SU-DHL-6 (cell line): ENCODE measurements at regions not wholly inside any gene's neighbourhood (a gene's known extent, or its start where the extent isn't known, plus 50 kb on each side); places are given as distances from the start of the nearest gene placed in this dataset.

Experiments
- H2AFZ ChIP-seq: fragments of 200-600 bp; sonication (generic); 2 replicates; pipeline ENCODE4 v1.6.1; 2014; ENCODE audit warnings: low read depth, mild to moderate bottlenecking, moderate library complexity, mixed read lengths, antibody characterized with exemption, low read length; ENCODE audit not compliant: severe bottlenecking
- H3F3A ChIP-seq: fragments of 200-600 bp; shearing (Covaris generic); 2 replicates; pipeline ENCODE4 v1.6.0; 2016; ENCODE audit warnings: antibody characterized with exemption, mild to moderate bottlenecking; ENCODE audit not compliant: insufficient read depth
- H3K27ac ChIP-seq: fragments of 200-600 bp; sonication (generic); 2 replicates; pipeline ENCODE4 v1.5.1; 2016; ENCODE audit warnings: low read depth, mild to moderate bottlenecking, low read length, moderate library complexity, mixed read lengths
- H3K27me3 ChIP-seq: fragments of 200-600 bp; sonication (generic), shearing (Covaris generic); 2 replicates; pipeline ENCODE4 v1.6.0; 2014; ENCODE audit warnings: mild to moderate bottlenecking, low read length
- H3K36me3 ChIP-seq: fragments of 200-600 bp; sonication (generic); 2 replicates; pipeline ENCODE4 v1.6.1; 2014; ENCODE audit warnings: mild to moderate bottlenecking, low read length, mixed read lengths
- H3K4me2 ChIP-seq: fragments of 300-600, 200-600 bp; shearing (Covaris generic), sonication (generic); 2 replicates; pipeline ENCODE4 v1.6.0; 2014; ENCODE audit warnings: low read length, low read depth, mild to moderate bottlenecking; ENCODE audit not compliant: poor library complexity, severe bottlenecking
- H3K4me3 ChIP-seq: fragments of 200-600 bp; sonication (generic); 2 replicates; pipeline ENCODE4 v1.5.1; 2014; ENCODE audit warnings: antibody characterized with exemption, low read length, mild to moderate bottlenecking, mixed read lengths; ENCODE audit not compliant: insufficient read depth, poor library complexity, severe bottlenecking
- H3K79me2 ChIP-seq: fragments of 200-600 bp; sonication (generic); 2 replicates; pipeline ENCODE4 v1.6.1; 2014; ENCODE audit warnings: mild to moderate bottlenecking, low read length, moderate library complexity; ENCODE audit not compliant: insufficient read depth
- H3K9ac ChIP-seq: fragments of 200-600 bp; sonication (generic); 2 replicates; pipeline ENCODE4 v1.7.0; 2014; ENCODE audit warnings: mild to moderate bottlenecking, low read length
- H3K9me2 ChIP-seq: fragments of 200-600 bp; sonication (generic); replicated peaks from 2 replicates; pipeline ENCODE4 v1.6.1; 2014; ENCODE audit warnings: low read length; ENCODE audit not compliant: insufficient read depth
- H3K9me3 ChIP-seq: fragments of 200-600 bp; sonication (generic); 2 replicates; pipeline ENCODE4 v1.6.1; 2014; ENCODE audit warnings: low read length, mixed read lengths; ENCODE audit not compliant: insufficient read depth
- H4K20me1 ChIP-seq: fragments of 200-600 bp; sonication (generic); 2 replicates; pipeline ENCODE4 v1.6.1; 2014; ENCODE audit warnings: low read depth, mild to moderate bottlenecking, antibody characterized with exemption, low read length, moderate library complexity, mixed read lengths
- CTCF ChIP-seq: fragments of 200-600 bp; sonication (generic); IDR thresholded peaks from one replicate; pipeline ENCODE4 v1.5.1; 2017; ENCODE audit warnings: antibody characterized with exemption, mild to moderate bottlenecking, low read length, moderate library complexity; ENCODE audit not compliant: insufficient read depth, poor library complexity, severe bottlenecking
- EZH2phosphoT487 ChIP-seq: fragments of 200-600 bp; sonication (generic), shearing (Covaris generic); conservative IDR thresholded peaks from 2 replicates; pipeline ENCODE4 v1.6.1; 2018; ENCODE audit warnings: mild to moderate bottlenecking, antibody characterized with exemption, low read length, moderate library complexity, mixed read lengths

- no peaks in the 10 kb centered on the region for H4K20me1 ChIP-seq
Observed at GRCh38 chr18:77466890-77467289, 217.2 kb downstream of the GALR1 start.

GRCh38 chr18:77469131-77469530, 219.5 kb downstream of the GALR1 start:
- TF ChIP-seq EZH2phosphoT487 (no peak), CTCF (no peak)
- no peaks in the 10 kb centered on the region for H4K20me1 ChIP-seq
- H3K9me3 ChIP-seq = no peaks in the 10 kb centered on the region

More at GRCh38 chr18:77466890-77467289, 217.2 kb downstream of the GALR1 start:
- H3F3A ChIP-seq = no peaks in the 10 kb centered on the region
- no peaks in the 10 kb centered on the region for H3K36me3 ChIP-seq
- no peaks in the 10 kb centered on the region for H3K27me3 ChIP-seq
- H2AFZ ChIP-seq = no peak overlapping the region
- H3K4me2 ChIP-seq = no peak overlapping the region
- TF ChIP-seq CTCF = no peak
- TF ChIP-seq EZH2phosphoT487 = no peak
- H3K9me2 ChIP-seq = no peaks in the 10 kb centered on the region
- H3K9ac ChIP-seq = no peak overlapping the region
- no peak overlapping the region for H3K27ac ChIP-seq
- H3K79me2 ChIP-seq = no peaks in the 10 kb centered on the region
- no peaks in the 10 kb centered on the region for H3K9me3 ChIP-seq
- no peak overlapping the region for H3K4me3 ChIP-seq

GRCh38 chr18:77470569-77471413, 221.1 kb downstream of the GALR1 start:
- no peaks in the 10 kb centered on the region for H3K9me3 ChIP-seq
- H3K79me2 ChIP-seq = no peaks in the 10 kb centered on the region
- no peaks in the 10 kb centered on the region for H3K27me3 ChIP-seq
- no peaks in the 10 kb centered on the region for H3K9me2 ChIP-seq
- no peaks in the 10 kb centered on the region for H3K36me3 ChIP-seq
- TF ChIP-seq EZH2phosphoT487 = no peak
- TF ChIP-seq CTCF = no peak
- no peaks in the 10 kb centered on the region for H4K20me1 ChIP-seq
- no peak overlapping the region for H3K9ac ChIP-seq
- H3K27ac ChIP-seq = no peak overlapping the region
- H2AFZ ChIP-seq = no peak overlapping the region
- no peak overlapping the region for H3K4me3 ChIP-seq
- H3K4me2 ChIP-seq = no peak overlapping the region
- H3F3A ChIP-seq = no peaks in the 10 kb centered on the region

More at GRCh38 chr18:77469131-77469530, 219.5 kb downstream of the GALR1 start:
- Histone ChIP-seq H3K4me3 (no peak overlapping the region), H3K4me2 (no peak overlapping the region), H3K36me3 (no peaks in the 10 kb centered on the region), H3F3A (no peaks in the 10 kb centered on the region), H2AFZ (no peak overlapping the region), H3K27ac (no peak overlapping the region), H3K9ac (no peak overlapping the region), H3K79me2 (no peaks in the 10 kb centered on the region), H3K27me3 (no peaks in the 10 kb centered on the region), H3K9me2 (no peaks in the 10 kb centered on the region)
